ENCODE measurements at regions not wholly inside any gene's neighbourhood (a gene's known extent, or its start where the extent isn't known, plus 50 kb on each side); places are given as distances from the start of the nearest gene placed in this dataset.

- TF ChIP-seq MXI1 (IDR thresholded peaks at IDR 0.05; ENCODE audit: borderline replicate concordance, low read depth, low read length) (no peak), POLR2A (IDR thresholded peaks at IDR 0.05; ENCODE audit: low read depth, low read length) (no peak), CTCF (conservative IDR thresholded peaks at IDR 0.05; ENCODE audit: low read depth, low read length) (no peak), RCOR1 (IDR thresholded peaks at IDR 0.05; ENCODE audit: insufficient replicate concordance, low read length) (no peak), RAD21 (IDR thresholded peaks at IDR 0.05; ENCODE audit: low read length) (no peak), NFE2L2 (IDR thresholded peaks at IDR 0.05; ENCODE audit: low read depth, low read length) (no peak), MAZ (IDR thresholded peaks at IDR 0.05; ENCODE audit: borderline replicate concordance, low read depth, low read length) (no peak), CEBPB (IDR thresholded peaks at IDR 0.05; ENCODE audit: low read depth, low read length) (no peak), RFX5 (IDR thresholded peaks at IDR 0.05; ENCODE audit: low read depth, low read length) (no peak), SMC3 (IDR thresholded peaks at IDR 0.05; ENCODE audit: low read depth, low read length) (no peak)
- TF ChIP-seq, protein P1, sequence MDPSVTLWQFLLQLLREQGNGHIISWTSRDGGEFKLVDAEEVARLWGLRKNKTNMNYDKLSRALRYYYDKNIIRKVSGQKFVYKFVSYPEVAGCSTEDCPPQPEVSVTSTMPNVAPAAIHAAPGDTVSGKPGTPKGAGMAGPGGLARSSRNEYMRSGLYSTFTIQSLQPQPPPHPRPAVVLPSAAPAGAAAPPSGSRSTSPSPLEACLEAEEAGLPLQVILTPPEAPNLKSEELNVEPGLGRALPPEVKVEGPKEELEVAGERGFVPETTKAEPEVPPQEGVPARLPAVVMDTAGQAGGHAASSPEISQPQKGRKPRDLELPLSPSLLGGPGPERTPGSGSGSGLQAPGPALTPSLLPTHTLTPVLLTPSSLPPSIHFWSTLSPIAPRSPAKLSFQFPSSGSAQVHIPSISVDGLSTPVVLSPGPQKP (IDR thresholded peaks at IDR 0.05; ENCODE audit: borderline replicate concordance, low read depth, low read length): no peak
Measured at GRCh38 chr5:175001876-175002645, 277.7 kb downstream of the MSX2 start.
